Fibroblast of skin of left biceps (primary cell): ENCODE measurements at regions not wholly inside any gene's neighbourhood (a gene's known extent, or its start where the extent isn't known, plus 50 kb on each side); places are given as distances from the start of the nearest gene placed in this dataset.
A peak's percentile ranks its signal among the peaks of the same experiment; 100 is the strongest.

Experiments
- DNase-seq, 2 experiments: peaks; one replicate each; pipeline ENCODE4 v3.0.0-alpha.2; 2013; ENCODE audit warnings: low read depth in 2 of 2

- no peak for DNase-seq
Observed at GRCh38 chr9:2448193-2448738, 173.3 kb upstream of the VLDLR start.

DNA sequence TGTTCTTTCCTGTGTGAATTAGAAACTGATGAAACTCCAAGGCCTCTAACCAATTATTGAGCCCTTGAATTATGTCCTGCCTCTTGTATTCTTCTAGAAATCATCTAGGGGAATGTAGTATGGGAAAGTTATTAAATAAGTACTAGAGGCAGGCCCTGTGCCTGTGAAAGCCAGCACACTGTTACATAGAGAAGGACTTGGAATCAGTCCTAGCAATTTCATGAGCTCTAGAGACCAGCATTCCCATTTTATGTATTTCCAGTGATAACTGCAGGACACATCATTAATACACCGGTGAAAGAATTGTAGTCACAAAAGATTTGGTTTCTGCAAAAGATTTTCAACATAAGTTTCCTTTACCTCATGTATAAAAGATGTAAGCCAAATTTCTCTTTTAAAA is 168.5 kb upstream of the VLDLR start:
- DNase-seq = no peak

GRCh38 chr9:2453701-2454100 is 167.9 kb upstream of the VLDLR start:
- no peak for DNase-seq

- no peak for DNase-seq
Observed at GRCh38 chr9:2459756-2460155, 161.8 kb upstream of the VLDLR start.

DNA sequence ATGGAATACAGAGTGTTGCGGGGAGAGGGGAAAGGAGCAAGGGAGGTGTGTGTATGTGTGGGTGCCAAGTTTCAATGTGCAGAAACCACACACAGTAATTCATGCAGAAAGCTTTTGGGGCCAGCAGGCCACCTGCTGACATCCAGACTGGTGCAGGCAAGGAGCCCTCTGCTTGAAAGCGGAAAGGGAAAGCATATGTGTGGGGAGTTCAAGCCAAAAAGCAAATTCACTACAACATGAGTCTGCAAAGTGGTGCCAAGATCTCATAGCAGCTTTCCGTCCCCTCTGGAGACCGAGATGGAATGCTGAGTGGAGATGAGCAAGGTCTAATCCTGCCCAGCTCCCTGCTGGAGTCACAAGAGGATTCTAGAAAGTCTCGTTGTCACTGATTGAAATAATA is 159.7 kb upstream of the VLDLR start:
- DNase-seq = peak; percentile 41

GRCh38 chr9:2464624-2465023 is 157.0 kb upstream of the VLDLR start:
- DNase-seq = no peak

DNA sequence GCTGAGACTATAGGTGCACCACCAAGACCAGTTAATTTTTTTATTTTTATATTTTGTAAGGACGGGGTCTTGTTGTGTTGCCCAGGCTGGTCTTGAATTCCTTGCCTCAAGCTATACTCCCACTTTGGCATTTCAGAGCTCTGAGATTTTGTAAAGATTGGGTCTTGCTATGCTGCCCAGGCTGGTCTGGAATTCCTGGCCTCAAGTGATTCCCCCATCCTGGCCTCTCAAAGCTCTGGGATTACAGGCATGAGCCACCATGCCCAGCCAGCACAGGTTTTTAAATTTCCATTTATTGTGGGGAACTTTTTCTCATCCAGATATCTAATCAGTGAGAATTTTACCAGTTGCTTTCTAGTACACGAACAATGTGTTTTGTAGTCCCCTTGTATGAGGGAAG is 156.1 kb upstream of the VLDLR start:
- DNase-seq = no peak

DNA sequence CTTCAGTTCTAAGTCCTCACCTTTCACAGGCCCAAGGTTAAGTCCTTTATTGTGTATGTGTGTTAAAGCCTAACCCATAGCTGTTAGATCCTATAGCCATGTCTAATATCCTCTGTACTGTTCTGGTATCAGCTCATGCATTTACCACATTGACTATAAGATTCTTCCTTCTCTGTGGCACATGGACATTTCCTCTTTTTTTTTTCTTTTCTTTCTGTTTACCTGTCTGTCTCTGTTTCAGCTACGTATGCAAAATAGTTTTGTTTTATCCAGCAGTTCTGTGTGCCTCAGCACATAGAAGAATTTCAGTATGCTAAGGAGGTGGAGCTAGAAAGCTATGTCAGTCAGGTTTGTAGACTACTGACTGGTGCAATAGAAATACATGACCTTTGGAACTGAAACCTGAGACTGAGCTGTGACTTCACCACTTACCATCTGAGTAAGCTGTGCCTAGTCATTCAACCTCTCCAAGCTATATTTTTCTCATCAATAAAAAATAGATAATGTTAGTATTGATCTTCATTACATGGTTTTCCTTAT is 155.6 kb upstream of the VLDLR start:
- DNase-seq = no peak

GRCh38 chr9:2466703-2467102 is 154.9 kb upstream of the VLDLR start:
- DNase-seq = no peak

DNA sequence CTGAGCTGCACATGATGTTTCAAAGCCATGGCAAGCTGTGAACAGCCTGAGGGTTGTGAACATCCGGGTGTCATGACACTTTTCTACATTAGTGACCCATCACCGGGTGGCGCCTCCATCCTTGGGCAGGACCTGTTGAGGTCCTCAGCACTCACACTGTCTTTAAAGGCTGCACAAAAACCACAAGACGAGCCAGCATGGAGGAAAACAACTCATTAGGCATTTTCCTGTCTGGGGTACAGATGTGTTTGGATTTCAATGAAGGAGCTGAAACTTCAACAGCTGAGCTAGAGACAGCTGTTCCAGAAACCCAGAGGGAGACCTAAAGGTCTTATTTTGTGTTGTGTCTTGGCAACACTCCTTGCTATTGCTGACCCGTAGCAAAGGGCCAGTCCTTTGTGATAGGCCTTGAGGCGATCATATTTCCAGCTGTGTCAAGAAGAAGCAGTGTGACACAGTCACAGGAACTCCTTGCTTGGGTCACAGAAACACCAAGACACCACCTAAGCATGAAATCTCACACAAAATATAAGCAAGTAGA is 151.8 kb upstream of the VLDLR start:
- DNase-seq = no peak

GRCh38 chr9:2473681-2474080 is 147.9 kb upstream of the VLDLR start:
- DNase-seq = no peak

DNA sequence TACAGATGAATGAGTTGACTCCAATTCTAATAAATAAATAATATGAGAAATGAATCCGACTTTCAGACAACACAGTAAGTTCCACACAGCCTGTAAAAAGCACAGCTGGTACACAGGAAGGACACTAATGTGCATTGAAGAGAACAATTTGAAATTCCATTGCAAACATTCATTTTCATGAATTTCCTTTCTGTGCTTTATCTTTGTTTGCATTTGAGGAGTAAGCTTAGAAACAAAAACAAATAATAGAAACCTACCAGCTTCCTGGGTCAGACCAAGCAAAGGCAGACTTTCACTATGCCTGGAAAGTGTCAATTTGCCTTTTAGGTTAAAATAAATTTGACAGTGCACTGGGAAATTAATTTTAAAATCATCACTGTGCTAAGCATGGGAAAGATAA is 143.8 kb upstream of the VLDLR start:
- DNase-seq = no peak

DNA sequence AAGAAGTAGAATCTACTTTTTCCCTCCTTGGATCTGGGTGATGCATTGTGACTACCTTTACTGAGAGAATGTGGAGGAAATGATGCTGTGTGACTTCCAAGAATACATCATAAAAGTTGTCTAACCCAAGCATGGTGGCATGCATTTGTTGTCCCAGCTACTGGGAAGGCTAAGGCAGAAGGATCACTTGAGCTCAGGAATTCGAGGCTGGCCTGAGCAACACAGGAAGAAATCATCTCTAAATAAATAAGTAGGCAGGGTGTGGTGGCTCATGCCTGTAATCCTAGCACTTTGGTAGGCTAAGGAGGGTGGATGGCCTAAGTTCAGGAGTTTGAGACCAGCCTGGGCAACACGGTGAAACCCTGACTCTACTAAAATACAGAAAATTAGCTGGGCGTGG is 143.2 kb upstream of the VLDLR start:
- DNase-seq = no peak

DNA sequence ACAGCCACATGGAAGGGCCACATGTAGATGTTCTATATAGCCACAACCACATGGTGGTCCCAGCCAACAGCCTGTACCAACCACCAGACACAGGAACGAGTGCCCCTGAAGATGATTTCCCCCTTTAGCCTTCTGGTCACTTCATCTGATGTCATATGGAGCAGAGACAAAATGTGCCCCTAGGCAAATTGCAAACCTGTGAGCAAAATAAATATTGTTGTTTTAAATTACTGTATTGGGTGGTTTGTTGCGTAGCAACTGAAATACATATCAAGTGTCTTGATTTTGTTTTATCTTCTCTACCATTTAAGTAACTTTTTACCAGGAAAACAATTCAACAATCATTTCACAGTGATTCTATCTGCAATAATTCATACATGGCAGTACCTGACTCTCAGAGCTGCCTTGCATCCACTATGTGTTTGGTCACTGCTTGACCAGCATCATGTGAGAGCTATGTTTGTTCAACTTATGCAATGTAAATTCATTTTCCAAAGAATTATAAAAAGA is 142.5 kb upstream of the VLDLR start:
- no peak for DNase-seq

GRCh38 chr9:2480255-2480837 is 141.2 kb upstream of the VLDLR start:
- DNase-seq = no peak

- no peak for DNase-seq
Observed at GRCh38 chr9:2481216-2481615, 140.4 kb upstream of the VLDLR start.

- no peak for DNase-seq
Observed at GRCh38 chr9:2486988-2487387, 134.6 kb upstream of the VLDLR start.

DNA sequence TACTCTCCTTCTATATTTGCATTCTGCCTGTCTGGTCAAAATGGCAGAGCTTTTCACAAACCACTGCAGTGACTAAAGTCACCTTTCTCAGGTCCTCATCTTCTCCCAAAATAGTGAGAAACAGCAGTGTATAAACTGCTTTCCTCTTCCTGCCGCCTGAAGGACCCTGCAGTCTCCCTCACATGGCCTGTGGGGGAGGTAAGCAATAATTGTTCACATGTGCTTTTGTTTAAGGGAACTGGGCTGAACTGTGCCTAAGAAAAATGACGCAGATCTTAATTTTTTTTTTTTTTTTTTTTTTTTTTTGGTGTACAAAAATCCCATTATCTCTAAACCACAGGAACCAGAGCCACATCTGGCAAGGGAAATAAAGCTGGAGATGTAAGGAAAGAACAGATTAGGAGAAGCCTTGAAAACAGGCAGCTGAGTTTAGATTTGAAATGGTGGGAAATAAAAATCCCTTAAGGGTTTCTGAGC is 131.7 kb upstream of the VLDLR start:
- DNase-seq = peak; percentile 88 to 89

DNA sequence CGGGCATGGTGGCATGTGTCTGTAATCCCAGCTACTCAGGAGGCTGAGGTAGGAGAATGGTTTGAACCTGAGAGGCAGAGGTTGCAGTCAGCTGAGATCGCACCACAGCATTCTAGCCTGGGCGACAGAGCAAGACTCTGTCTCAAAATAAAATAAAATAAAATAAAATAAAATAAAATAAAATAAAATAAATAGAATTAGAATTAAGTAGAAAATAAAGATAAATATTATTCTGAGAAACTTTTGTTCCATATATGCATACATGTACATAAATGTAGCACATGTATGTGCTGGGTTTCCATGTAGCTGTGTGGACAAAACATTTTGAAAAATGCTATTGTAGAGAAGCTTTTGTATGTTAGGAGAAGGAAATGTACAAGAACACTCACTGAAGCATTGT is 129.4 kb upstream of the VLDLR start:
- no peak for DNase-seq

DNA sequence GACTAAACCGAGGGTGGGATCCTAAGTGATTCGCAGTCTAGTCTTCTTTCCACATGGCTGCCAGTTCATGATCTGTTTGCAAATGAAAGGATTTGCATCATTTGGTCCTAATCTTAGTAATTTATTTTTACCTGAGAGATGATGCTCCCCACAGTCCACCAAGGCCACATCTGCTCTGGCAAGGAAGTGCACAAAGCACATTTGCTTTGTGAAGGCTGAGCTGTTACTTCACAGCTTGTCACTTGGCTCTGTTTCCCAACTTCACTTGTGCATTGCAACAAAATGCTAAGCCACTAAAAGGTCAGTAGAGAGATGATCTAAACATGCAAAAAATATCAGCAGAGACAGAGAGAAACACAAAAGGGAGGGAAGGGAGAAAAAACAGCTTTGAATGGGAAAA is 128.5 kb upstream of the VLDLR start:
- DNase-seq = no peak

- DNase-seq = no peak
Observed at GRCh38 chr9:2493529-2493928, 128.1 kb upstream of the VLDLR start.

- DNase-seq = peak; percentile 30 to 34
Observed at GRCh38 chr9:2494562-2494961, 127.0 kb upstream of the VLDLR start.
